ENCODE measurements at regions not wholly inside any gene's neighbourhood (a gene's known extent, or its start where the extent isn't known, plus 50 kb on each side); places are given as distances from the start of the nearest gene placed in this dataset.

- H3K36me3 Mint-ChIP-seq (ENCODE audit: low read depth, unreplicated experiment), result no peaks in the 10 kb centered on the region
- no peaks in the 10 kb centered on the region for H3K9me3 Mint-ChIP-seq (ENCODE audit: unreplicated experiment)
- no peak overlapping the region for H3K27ac Mint-ChIP-seq (ENCODE audit: unreplicated experiment)
- H3K4me3 Mint-ChIP-seq (ENCODE audit: unreplicated experiment), result no peak overlapping the region
- Histone ChIP-seq H3K9ac (ENCODE audit: low read length) (no peak overlapping the region), H3K79me2 (ENCODE audit: insufficient read depth, low read length) (no peaks in the 10 kb centered on the region), H2AFZ (ENCODE audit: low read depth, low read length) (no peak overlapping the region), H3K4me1 (ENCODE audit: insufficient read depth, low read length) (no peaks in the 10 kb centered on the region), H4K20me1 (ENCODE audit: insufficient read depth, low read length) (no peaks in the 10 kb centered on the region), H3K27me3 (ENCODE audit: insufficient read depth, low read length) (no peaks in the 10 kb centered on the region), H3K9me3 (ENCODE audit: insufficient read depth, low read depth, low read length) (no peaks in the 10 kb centered on the region), H3K4me2 (ENCODE audit: low read length) (no peak overlapping the region), H3K4me3 (ENCODE audit: insufficient read depth, low read depth, low read length) (no peak overlapping the region), H3K27ac (ENCODE audit: low read depth, low read length) (no peak overlapping the region), H3K36me3 (ENCODE audit: insufficient read depth, low read length) (no peaks in the 10 kb centered on the region)
- FAIRE-seq (no peak), DNase-seq (ENCODE audit: low read depth) (no peak)
- TF ChIP-seq, protein P1, sequence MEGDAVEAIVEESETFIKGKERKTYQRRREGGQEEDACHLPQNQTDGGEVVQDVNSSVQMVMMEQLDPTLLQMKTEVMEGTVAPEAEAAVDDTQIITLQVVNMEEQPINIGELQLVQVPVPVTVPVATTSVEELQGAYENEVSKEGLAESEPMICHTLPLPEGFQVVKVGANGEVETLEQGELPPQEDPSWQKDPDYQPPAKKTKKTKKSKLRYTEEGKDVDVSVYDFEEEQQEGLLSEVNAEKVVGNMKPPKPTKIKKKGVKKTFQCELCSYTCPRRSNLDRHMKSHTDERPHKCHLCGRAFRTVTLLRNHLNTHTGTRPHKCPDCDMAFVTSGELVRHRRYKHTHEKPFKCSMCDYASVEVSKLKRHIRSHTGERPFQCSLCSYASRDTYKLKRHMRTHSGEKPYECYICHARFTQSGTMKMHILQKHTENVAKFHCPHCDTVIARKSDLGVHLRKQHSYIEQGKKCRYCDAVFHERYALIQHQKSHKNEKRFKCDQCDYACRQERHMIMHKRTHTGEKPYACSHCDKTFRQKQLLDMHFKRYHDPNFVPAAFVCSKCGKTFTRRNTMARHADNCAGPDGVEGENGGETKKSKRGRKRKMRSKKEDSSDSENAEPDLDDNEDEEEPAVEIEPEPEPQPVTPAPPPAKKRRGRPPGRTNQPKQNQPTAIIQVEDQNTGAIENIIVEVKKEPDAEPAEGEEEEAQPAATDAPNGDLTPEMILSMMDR (IDR thresholded peaks at IDR 0.05; ENCODE audit: insufficient read depth, low read depth, low read length), result no peak
- TF ChIP-seq EZH2 (IDR thresholded peaks at IDR 0.05; ENCODE audit: insufficient read depth, low read length), result no peak
- H3K4me1 Mint-ChIP-seq (ENCODE audit: low read depth, unreplicated experiment), result no peaks in the 10 kb centered on the region
- H3K27me3 Mint-ChIP-seq (ENCODE audit: low read depth, unreplicated experiment), result no peaks in the 10 kb centered on the region
Measured at GRCh38 chr4:96036781-96037180, 196.9 kb downstream of the PDHA2 start.

GRCh38 chr4:96037705-96038104, 197.8 kb downstream of the PDHA2 start:
- no peak overlapping the region for H3K27ac ChIP-seq (ENCODE audit: low read depth, low read length)
- no peaks in the 10 kb centered on the region for H3K4me1 ChIP-seq (ENCODE audit: insufficient read depth, low read length)
- H3K4me2 ChIP-seq (ENCODE audit: low read length), result no peak overlapping the region
- H3K27me3 Mint-ChIP-seq (ENCODE audit: low read depth, unreplicated experiment), result no peaks in the 10 kb centered on the region
- H3K36me3 Mint-ChIP-seq (ENCODE audit: low read depth, unreplicated experiment), result no peaks in the 10 kb centered on the region
- no peak for FAIRE-seq
- no peaks in the 10 kb centered on the region for H3K4me1 Mint-ChIP-seq (ENCODE audit: low read depth, unreplicated experiment)
- DNase-seq (ENCODE audit: low read depth), result no peak
- H3K9me3 ChIP-seq (ENCODE audit: insufficient read depth, low read depth, low read length), result no peaks in the 10 kb centered on the region
- H3K27ac Mint-ChIP-seq (ENCODE audit: unreplicated experiment), result no peak overlapping the region
- no peak overlapping the region for H2AFZ ChIP-seq (ENCODE audit: low read depth, low read length)
- no peaks in the 10 kb centered on the region for H3K27me3 ChIP-seq (ENCODE audit: insufficient read depth, low read length)
- H4K20me1 ChIP-seq (ENCODE audit: insufficient read depth, low read length), result no peaks in the 10 kb centered on the region
- H3K4me3 ChIP-seq (ENCODE audit: insufficient read depth, low read depth, low read length), result no peak overlapping the region
- H3K9ac ChIP-seq (ENCODE audit: low read length), result no peak overlapping the region
- H3K79me2 ChIP-seq (ENCODE audit: insufficient read depth, low read length), result no peaks in the 10 kb centered on the region
- H3K36me3 ChIP-seq (ENCODE audit: insufficient read depth, low read length), result no peaks in the 10 kb centered on the region
- H3K4me3 Mint-ChIP-seq (ENCODE audit: unreplicated experiment), result no peak overlapping the region
- H3K9me3 Mint-ChIP-seq (ENCODE audit: unreplicated experiment), result no peaks in the 10 kb centered on the region
- TF ChIP-seq, protein P1 (IDR thresholded peaks at IDR 0.05; ENCODE audit: insufficient read depth, low read depth, low read length), result no peak
- no peak for TF ChIP-seq EZH2 (IDR thresholded peaks at IDR 0.05; ENCODE audit: insufficient read depth, low read length)

- no peaks in the 10 kb centered on the region for H3K27me3 Mint-ChIP-seq (ENCODE audit: low read depth, unreplicated experiment)
- Histone ChIP-seq H2AFZ (ENCODE audit: low read depth, low read length) (no peak overlapping the region), H3K79me2 (ENCODE audit: insufficient read depth, low read length) (no peaks in the 10 kb centered on the region), H3K4me3 (ENCODE audit: insufficient read depth, low read depth, low read length) (no peak overlapping the region), H3K36me3 (ENCODE audit: insufficient read depth, low read length) (no peaks in the 10 kb centered on the region), H3K27ac (ENCODE audit: low read depth, low read length) (no peak overlapping the region), H4K20me1 (ENCODE audit: insufficient read depth, low read length) (no peaks in the 10 kb centered on the region), H3K27me3 (ENCODE audit: insufficient read depth, low read length) (no peaks in the 10 kb centered on the region), H3K9ac (ENCODE audit: low read length) (no peak overlapping the region), H3K4me2 (ENCODE audit: low read length) (no peak overlapping the region), H3K9me3 (ENCODE audit: insufficient read depth, low read depth, low read length) (no peaks in the 10 kb centered on the region), H3K4me1 (ENCODE audit: insufficient read depth, low read length) (no peaks in the 10 kb centered on the region)
- FAIRE-seq (no peak), DNase-seq (ENCODE audit: low read depth) (no peak)
- no peak overlapping the region for H3K27ac Mint-ChIP-seq (ENCODE audit: unreplicated experiment)
- H3K9me3 Mint-ChIP-seq (ENCODE audit: unreplicated experiment), result peaks cover 4% of the 10 kb centered on the region
- H3K36me3 Mint-ChIP-seq (ENCODE audit: low read depth, unreplicated experiment), result no peaks in the 10 kb centered on the region
- H3K4me1 Mint-ChIP-seq (ENCODE audit: low read depth, unreplicated experiment), result peaks cover 4% of the 10 kb centered on the region
- TF ChIP-seq, protein P1 (IDR thresholded peaks at IDR 0.05; ENCODE audit: insufficient read depth, low read depth, low read length), result no peak
- TF ChIP-seq EZH2 (IDR thresholded peaks at IDR 0.05; ENCODE audit: insufficient read depth, low read length), result no peak
- no peak overlapping the region for H3K4me3 Mint-ChIP-seq (ENCODE audit: unreplicated experiment)
Measured at GRCh38 chr4:96039217-96039616, 199.3 kb downstream of the PDHA2 start.
